ENCODE measurements at regions not wholly inside any gene's neighbourhood (a gene's known extent, or its start where the extent isn't known, plus 50 kb on each side); places are given as distances from the start of the nearest gene placed in this dataset.
"Not testable (repeated sequence)": the region's sequence is repeated elsewhere in the genome, so short reads cannot be mapped to it uniquely, and the experiment has no call there.

DNA sequence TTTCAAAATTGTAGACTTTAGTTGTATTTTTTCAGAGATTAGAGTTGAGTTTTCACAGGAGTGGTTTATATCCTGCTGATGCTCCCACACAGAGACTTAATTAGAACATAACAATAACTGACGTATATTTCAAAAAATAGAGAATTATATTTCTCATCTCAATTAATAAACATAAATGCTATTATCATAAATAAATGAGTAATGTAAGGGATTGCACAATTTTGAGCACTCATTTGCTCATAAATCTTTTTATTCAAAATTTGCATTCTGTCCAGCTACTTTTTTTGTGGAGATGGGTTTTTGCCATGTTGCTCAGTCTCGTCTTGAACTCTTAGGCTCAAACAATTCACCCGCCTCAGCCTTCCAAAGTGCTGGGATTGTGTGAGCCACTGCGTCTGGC, 515.7 kb upstream of the RORB start:
- no peak for DNase-seq

DNA sequence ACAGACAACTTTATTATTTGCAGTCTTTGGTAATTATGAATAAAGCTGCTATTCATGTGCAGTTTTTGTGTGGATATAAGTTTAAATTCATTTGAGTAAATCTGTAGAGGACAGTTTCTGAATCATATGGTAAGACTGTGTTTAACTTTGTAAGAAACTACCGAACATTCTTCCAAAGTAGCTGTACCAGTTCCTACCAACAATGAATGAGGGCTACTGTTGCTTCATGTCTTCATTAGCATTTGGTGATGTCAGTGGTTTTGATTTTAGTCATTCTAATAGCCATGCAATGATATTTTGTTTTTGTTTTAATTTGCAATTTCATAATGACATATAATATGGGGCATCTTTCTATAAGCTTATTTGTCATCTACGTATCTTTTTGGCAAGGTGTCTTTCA, 501.3 kb upstream of the RORB start:
- no peak for DNase-seq

DNA sequence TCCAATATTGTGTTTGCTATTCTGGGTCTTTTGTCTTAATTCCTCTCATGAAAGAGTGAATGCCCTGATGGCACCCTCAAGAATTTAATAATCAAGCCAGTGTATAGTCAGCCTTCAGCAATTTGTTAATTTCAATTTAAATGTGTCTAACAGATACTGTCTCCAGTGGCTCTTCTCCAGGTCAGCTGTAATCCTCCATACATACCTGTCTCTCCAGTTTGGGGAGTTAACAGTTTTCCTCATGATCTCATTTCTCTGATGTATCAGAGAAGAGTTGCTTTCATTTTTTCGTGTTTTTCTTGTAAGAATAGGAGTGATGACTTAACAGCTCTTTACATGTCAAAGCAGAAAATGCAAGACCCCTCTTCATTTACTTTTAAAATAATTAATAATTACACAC, 500.3 kb upstream of the RORB start:
- no peak for DNase-seq

DNA sequence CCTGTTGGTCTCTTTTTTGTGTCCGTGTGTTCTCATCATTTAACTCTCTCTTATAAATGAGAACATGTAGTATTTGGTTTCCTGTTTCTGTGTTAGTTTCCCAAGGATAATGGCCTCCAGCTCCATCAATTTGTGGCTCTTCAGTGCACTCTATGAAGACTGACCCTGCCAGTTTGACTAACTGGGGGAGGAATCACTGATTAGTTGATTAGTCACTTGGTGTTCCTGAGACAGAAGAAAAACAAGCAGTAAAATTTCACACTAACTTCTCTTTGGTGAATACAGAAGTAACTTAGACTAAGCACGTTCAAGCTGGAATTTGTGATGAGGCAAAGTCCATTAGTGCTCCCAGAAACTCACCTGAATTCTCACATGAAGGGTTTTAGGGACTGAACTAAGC, 495.8 kb upstream of the RORB start:
- no peak for DNase-seq

DNA sequence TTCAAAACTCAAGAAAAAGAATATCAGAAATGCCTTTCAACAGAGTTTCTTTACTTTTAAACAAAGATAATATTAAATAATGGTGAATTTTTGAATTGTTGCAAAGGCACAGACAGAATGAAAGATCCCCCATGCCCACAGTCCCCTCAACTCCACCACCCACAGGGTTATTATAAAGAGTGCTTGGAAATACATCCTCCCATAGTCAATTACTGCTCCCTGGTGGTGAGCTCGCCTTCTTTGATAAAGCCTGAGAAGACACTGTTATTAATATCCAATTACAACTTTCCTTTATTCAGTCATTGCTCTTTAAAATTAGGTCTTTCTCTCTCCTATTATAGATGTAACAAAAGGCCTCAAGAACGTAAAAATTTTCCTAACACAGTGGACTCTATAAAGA, 490.2 kb upstream of the RORB start:
- no peak for DNase-seq

DNA sequence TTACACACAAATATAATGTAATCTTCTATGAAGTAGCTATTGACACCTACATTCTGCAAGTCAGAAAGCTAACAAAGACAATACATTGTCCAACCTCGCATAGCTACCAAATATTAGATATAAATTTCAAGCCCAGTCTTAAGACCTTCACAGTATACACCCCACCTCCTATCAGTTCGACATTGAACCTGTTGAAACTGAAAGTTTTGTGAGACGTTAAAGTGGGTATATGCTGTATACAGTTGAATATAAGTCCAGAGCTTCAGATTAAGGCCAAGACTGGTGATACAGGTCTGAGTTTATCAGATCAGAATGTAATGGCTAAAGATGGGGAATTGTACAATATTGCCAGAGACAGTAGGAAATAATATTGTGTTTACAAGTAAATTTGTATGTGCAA, 489.3 kb upstream of the RORB start:
- no peak for DNase-seq

DNA sequence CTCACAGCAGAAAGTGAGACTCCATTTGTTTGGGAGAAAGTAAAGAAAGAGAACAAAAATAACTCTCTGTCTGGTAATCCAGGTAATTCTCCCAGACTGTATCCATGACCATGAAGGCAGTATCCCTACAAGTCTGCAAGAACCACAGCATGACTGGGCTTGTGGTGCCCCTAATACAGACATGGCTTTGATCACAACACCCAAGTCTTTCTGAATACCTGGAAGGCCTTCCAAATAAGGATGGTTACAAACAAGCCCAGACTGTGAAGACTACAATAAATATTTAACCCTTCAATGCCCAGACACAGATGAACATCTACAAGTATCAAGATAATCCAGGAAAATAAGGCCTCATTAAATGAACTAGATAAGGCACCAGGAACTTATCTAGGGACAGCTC, 481.1 kb upstream of the RORB start:
- no peak for DNase-seq

DNA sequence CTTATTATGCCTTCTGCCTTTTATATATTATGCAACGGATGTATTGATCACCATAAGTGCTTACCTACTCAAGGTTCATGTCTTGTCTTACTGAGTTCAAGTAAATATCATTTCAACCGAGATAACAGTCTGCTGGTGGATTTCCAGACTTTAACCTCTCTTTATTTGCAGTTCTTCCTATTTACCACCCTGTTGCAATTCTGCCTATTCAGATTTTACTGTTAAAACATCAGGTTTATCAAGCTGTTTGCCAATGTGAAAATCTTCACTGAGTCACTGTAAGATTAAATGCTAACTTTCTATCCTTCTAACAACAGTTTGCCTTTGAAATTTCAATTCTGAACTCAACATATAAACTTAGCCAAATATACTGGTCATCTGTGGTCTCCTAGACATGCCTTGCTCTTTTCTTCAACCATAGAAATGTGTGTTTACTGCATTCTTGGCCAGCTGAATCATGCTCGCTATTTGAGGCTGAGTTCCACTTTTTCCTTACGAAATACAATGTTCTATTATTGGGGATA, 471.7 kb upstream of the RORB start:
- no peak for DNase-seq

DNA sequence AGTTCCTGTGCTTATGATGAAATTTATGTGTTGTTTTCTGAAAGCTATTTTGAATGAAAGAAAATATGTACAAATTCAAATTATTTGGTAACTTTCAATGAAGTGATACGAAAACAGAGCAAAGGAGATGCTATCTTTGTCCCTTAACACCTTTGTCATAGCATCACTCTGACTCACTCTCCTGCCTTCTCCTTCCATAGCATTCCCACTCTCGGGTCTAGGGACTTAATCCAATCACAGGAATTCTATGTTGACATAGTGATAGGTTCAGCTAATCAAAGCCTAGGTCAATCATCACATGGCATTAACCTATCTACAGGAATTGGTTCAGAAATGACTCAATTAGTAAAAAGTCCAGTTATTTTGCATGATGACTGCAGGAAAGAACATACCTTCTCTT, 464.7 kb upstream of the RORB start:
- DNase-seq: no peak

DNA sequence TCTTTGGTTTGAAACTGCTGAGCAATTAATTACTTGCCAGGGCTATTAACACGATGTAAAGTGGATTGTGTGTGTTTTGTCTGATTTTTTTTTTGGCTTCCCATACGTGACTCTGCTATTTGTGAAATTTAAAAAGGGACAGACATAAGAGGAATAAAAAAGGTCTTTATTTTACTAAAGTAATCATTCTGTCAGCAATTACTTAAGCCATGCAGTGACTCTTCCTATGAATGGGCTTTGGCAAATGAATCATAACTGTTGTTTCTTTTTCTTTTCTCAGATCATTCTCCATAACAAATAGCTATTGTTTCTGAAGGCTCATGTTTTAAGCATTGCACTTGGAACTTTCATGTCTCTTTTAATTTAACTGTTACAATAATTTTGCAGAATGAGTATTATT, 461.3 kb upstream of the RORB start:
- DNase-seq: no peak

DNA sequence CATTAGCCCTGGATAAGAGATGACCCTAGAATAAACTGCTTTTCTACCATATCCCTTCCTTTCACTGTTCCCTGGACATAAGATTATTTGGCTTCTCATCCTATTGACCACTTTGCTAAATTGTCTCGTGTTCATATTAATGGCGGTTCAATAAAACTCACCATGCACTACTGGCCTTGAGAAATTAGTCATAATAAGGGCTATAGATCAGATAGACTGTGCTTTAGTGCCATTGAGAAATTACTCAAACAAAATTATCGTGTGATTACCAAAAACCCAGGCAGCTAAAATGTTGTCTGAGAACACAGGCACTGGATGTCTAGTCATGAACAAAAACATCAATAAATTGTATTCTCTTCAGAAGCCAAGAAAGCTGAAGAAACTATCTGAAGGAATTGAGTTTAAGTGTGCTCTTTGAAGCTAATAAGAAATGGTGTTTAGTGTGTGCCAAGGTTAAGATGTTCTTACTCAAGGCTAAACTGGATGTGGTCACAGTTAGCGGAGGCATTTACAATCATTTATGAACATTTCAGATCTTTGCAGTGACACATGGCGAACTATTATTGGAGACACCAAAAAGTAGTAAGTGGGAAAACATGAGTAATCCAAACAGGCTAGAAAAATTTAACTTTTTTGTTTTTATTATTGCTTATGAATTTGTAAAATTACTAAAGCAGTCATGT, 460.4 kb upstream of the RORB start:
- DNase-seq: no peak

DNA sequence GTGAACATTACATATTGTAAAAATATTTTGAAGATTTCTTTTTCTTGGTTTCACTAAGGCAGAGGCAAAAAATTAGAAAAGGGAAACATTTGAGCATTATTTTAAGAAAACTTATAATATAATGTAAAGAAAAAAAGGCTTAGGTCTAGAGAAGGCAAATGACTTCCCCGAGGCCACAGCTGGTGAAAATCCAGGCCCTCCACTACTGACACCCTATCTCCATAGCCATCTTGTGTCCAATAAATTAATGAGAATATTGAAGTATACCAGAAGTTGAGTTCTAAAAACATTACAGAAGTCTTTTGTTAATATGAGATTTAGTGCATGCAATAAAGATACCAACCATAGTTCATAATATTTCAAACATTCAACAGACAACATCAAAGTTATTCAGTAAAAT, 459.9 kb upstream of the RORB start:
- DNase-seq: no peak

DNA sequence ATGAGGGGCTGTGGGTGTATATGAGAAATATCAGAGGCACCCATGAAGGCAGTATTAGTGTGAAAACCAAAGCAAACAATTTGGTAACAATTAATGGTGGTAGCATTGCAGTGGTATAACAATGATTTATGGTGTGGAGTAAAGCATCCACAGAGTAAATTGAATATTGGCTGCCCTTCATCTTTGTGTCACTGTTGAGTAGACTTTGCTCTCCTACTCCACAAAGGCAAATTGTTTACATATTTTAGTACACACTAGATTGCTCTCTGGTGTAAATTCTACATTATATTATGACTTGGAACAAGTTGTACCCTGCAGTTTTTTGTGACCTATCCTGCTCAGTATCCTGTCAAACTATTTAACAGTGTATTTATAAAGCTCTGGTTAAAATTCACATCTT, 455.5 kb upstream of the RORB start:
- no peak for DNase-seq

DNA sequence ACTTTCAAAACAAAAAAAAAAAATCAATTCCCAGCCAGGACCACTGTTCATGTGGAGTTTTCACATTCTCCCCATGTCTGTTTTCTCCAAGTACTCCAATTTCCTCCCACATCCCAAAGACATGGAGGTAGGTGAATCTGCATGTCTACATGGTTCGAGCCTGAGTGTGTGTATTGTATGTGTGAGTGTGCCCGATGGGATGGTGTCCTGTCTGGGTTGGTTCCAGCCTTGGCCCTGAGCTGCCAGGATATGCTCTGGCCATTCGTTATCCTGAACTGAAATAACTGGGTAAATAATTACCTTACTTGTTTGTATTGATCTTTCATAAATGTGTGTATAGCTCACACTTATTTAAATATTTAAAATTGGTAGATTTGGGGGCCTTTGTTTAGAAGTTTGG, 452.3 kb upstream of the RORB start:
- no peak for DNase-seq

DNA sequence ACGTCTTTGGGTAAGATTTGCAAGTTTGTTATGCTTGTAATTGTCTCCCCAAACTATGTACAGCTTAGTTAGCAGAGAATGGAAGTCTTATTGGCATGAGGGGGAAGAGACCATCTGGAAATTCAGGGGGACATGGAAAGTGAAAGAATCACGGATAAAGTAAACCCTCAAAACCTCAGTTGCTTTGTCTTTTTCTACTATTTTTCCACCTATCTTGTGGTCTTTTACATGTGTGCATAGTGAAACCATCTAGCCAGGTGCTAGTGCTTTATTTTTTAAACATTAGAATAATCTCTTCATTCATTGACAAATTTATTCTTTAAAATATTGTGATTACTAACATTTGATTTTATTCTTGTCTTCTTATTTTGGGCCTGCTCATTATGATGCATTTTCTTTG, 441.1 kb upstream of the RORB start:
- no peak for DNase-seq

DNA sequence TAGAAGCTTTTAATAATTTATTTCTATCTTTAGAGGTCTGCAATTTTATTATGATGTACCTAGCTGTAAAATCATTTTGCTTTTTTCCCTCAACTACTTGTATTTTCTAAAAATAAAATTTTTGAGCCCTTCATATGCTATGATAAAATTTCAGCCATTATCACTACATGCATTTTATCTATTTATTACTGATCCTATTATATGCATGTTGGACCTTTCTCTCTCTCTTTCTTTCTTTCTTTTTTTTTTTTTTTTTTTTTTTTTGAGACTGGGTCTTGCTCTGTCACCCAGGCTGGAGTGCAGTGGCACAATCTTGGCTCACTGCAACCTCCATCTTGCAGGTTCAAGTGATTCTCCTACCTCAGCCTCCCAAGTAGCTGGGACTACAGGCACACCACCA, 440.1 kb upstream of the RORB start:
- DNase-seq: not testable (repeated sequence)

DNA sequence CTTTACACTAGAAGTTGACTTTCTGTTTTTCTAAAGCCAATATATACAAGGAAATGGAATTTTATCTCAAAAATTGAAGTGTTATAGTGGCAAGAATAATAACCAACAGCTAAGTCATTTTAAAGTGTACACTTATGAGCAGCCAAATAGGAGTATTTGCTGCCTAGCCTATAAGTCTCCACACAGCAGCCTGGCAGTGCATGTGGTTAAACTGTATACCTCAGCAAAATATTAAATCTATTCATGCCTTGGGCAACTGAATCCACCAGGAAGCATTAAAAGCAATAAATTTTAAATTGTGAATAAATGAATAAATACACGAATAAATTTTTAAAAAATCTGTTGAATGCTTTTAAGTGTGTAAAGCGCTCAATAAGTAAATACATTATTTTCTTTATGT, 432.4 kb upstream of the RORB start:
- no peak for DNase-seq

DNA sequence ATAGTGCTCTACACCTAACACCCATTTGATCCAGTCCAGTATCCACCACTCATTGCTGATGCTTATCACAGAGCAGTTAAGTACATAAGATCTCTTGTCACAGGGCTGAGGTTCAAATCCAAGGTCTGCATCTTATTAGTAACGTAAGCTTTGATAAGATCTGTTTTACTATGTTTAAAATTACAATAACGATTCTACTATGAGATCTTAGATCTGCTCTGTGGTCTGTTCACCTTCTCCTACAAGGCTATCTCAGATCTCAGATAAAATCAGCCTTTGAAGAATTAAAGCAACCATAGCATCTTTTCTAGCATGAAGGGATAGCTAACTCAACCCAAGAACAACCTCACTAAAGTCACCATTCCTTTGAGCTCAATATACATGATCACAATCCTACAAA, 431.0 kb upstream of the RORB start:
- DNase-seq: no peak

DNA sequence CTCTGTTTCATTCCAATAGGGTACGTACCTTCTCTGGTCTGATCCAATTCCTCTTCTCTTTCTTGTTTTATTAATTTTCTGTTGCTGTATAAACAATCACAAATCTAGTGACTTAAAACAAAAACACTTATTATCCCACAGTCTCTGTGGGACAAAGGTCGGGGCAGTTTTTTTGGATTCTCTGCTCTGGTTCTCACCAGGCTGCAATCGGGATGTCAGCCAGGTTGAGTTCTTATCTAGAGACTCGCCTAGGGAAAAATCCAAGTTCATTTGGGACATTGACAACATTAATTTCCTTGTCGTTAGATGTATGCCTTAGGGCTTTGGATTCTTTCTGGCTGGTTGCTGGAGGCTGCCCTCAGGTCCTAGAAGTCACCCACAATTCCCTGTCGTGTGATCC, 430.5 kb upstream of the RORB start:
- no peak for DNase-seq

DNA sequence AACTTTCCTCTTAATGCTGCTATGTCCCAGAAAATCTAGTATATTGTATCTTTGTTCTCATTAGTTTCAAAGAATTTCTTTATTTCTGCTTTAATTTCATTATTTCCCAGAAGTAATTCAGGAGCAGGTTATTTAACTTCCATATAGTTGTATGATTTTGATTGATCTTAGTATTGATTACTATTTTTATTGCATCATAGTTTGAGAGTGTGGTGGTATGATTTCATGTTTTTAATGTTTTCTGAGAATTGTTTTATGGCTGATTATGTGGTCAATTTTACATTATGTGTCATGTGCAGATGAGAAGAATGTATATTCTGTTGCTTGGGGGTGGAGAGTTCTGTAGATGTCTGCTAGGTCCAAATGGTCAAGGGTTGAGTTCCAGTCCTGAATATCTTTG, 425.6 kb upstream of the RORB start:
- no peak for DNase-seq

DNA sequence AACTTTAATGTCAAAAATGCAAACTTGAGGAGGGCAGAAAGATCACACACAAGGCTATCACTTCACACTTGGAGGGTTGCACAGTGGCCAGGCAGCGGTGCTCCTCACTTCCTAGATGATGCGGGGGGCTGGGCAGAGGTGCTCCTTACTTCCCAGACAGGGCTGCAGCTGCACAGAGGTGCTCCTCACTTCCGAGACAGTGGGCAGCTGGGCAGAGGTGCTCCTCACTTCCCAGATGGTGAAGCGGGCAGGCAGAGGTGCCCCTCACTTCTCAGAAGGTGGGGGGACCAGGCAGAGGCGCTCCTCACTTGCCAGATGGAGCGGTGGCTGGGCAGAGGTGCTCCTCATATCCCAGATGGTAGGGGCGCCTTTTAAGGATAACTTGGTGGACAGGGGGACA, 423.2 kb upstream of the RORB start:
- no peak for DNase-seq

DNA sequence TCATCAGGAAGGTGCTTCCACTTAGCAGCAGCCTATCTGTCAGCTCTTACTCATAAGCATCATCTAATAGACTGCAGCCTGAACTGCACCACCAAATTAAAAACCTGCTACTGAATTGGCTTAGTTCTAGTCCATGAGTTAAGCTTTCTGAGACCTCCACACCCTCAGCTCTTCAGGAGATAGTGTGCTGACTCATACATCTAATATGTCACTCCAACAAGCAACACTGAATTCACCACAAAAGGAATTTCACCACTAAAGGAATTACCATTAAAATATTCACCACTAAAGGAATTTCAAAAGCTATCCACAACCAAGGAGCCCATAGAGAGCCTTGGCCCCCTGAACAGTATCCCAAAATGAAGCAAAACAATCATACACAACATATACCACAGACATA, 418.5 kb upstream of the RORB start:
- no peak for DNase-seq

DNA sequence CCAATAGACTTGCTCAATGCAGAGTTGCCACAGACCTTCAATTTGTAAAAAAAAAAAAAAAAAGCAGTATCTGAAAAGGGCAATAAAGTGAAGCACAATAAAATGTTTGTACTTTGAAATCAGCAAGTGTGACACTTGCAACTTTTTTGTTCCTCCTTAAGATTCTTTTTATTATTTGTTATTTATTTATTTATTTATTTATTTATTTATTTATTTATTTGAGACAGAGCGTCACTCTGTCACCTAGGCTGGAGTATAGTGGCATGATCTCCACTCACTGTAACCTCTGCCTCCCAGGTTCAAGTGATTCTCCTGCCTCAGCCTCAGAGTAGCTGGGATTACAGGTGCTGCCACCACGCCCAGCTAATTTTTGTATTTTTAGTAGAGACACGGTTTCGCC, 416.5 kb upstream of the RORB start:
- DNase-seq: not testable (repeated sequence)
